Activated CD8-positive, alpha-beta memory T cell treated with anti-CD3 and anti-CD28 coated beads for 24 hours (primary cell): ENCODE measurements at regions not wholly inside any gene's neighbourhood (a gene's known extent, or its start where the extent isn't known, plus 50 kb on each side); places are given as distances from the start of the nearest gene placed in this dataset.
A peak's percentile ranks its signal among the peaks of the same experiment; 100 is the strongest.

Experiments used
- DNase-seq: peaks from one replicate; pipeline ENCODE4 v3.0.0-alpha.2; 2020

- no peak for DNase-seq
Observed at GRCh38 chr2:236939721-236940231, 145.9 kb upstream of the COPS8 start.

GRCh38 chr2:236940497-236940896 lies 145.2 kb upstream of the COPS8 start:
- no peak for DNase-seq

GRCh38 chr2:236940916-236941520 lies 144.7 kb upstream of the COPS8 start:
- DNase-seq = no peak

- no peak for DNase-seq
Observed at GRCh38 chr2:236941551-236941950, 144.1 kb upstream of the COPS8 start.

GRCh38 chr2:236942554-236942953 lies 143.1 kb upstream of the COPS8 start:
- no peak for DNase-seq

GRCh38 chr2:236943068-236943467 lies 142.6 kb upstream of the COPS8 start:
- no peak for DNase-seq

GRCh38 chr2:236943841-236944513 lies 141.7 kb upstream of the COPS8 start:
- peak; percentile 30 for DNase-seq

GRCh38 chr2:236944561-236944960 lies 141.1 kb upstream of the COPS8 start:
- peak; percentile 33 for DNase-seq

- DNase-seq = peak; percentile 28
Observed at GRCh38 chr2:236945431-236946016, 140.2 kb upstream of the COPS8 start.

- DNase-seq = peak; percentile 11
Observed at GRCh38 chr2:236946871-236947270, 138.8 kb upstream of the COPS8 start.

- no peak for DNase-seq
Observed at GRCh38 chr2:236947294-236947693, 138.4 kb upstream of the COPS8 start.

- peak; percentile 30 for DNase-seq
Observed at GRCh38 chr2:236947896-236948295, 137.8 kb upstream of the COPS8 start.

GRCh38 chr2:236949089-236949905 lies 136.4 kb upstream of the COPS8 start:
- DNase-seq = peak; percentile 13

- DNase-seq = peak; percentile 1
Observed at GRCh38 chr2:236951830-236952475, 133.7 kb upstream of the COPS8 start.

GRCh38 chr2:236954641-236955040 lies 131.0 kb upstream of the COPS8 start:
- peak; percentile 30 for DNase-seq

- no peak for DNase-seq
Observed at GRCh38 chr2:236955521-236956030, 130.1 kb upstream of the COPS8 start.

- no peak for DNase-seq
Observed at GRCh38 chr2:236956031-236956618, 129.6 kb upstream of the COPS8 start.

GRCh38 chr2:236956641-236957040 lies 129.0 kb upstream of the COPS8 start:
- no peak for DNase-seq

GRCh38 chr2:236959036-236959435 lies 126.7 kb upstream of the COPS8 start:
- DNase-seq = no peak

- DNase-seq = no peak
Observed at GRCh38 chr2:236959876-236960275, 125.8 kb upstream of the COPS8 start.

GRCh38 chr2:236960531-236960930 lies 125.2 kb upstream of the COPS8 start:
- DNase-seq = no peak

GRCh38 chr2:236962816-236963215 lies 122.9 kb upstream of the COPS8 start:
- no peak for DNase-seq
